Hematopoietic multipotent progenitor cell treated with erythropoietin and hydrocortisone succinate and interleukin-3 and kit ligand, for 17 days (in vitro differentiated cells): ENCODE measurements at regions not wholly inside any gene's neighbourhood (a gene's known extent, or its start where the extent isn't known, plus 50 kb on each side); places are given as distances from the start of the nearest gene placed in this dataset.

Source experiments
- DNase-seq: peaks from one replicate; pipeline ENCODE4 v3.0.0-alpha.2; 2015; ENCODE audit warnings: low spot score

- no peak for DNase-seq
Observed at GRCh38 chr19:29428071-29428470, 97.7 kb upstream of the VSTM2B start.

- DNase-seq, result no peak
Observed at GRCh38 chr19:29429021-29429420, 96.8 kb upstream of the VSTM2B start.

- DNase-seq, result no peak
Observed at GRCh38 chr19:29429581-29429980, 96.2 kb upstream of the VSTM2B start.

- DNase-seq, result no peak
Observed at GRCh38 chr19:29431332-29431731, 94.5 kb upstream of the VSTM2B start.

- no peak for DNase-seq
Observed at GRCh38 chr19:29432677-29433076, 93.1 kb upstream of the VSTM2B start.

GRCh38 chr19:29436591-29437103 is 89.1 kb upstream of the VSTM2B start:
- DNase-seq, result no peak

- no peak for DNase-seq
Observed at GRCh38 chr19:29439021-29439420, 86.8 kb upstream of the VSTM2B start.

GRCh38 chr19:29439688-29440550 is 85.9 kb upstream of the VSTM2B start:
- DNase-seq, result no peak

GRCh38 chr19:29442094-29442493 is 83.7 kb upstream of the VSTM2B start:
- DNase-seq, result no peak

GRCh38 chr19:29442910-29443309 is 82.9 kb upstream of the VSTM2B start:
- DNase-seq, result no peak

GRCh38 chr19:29445246-29445645 is 80.5 kb upstream of the VSTM2B start:
- DNase-seq, result no peak

- no peak for DNase-seq
Observed at GRCh38 chr19:29446361-29446760, 79.4 kb upstream of the VSTM2B start.

- DNase-seq, result no peak
Observed at GRCh38 chr19:29448046-29448445, 77.7 kb upstream of the VSTM2B start.

- no peak for DNase-seq
Observed at GRCh38 chr19:29449371-29449770, 76.4 kb upstream of the VSTM2B start.

- DNase-seq, result no peak
Observed at GRCh38 chr19:29450306-29450705, 75.5 kb upstream of the VSTM2B start.

- DNase-seq, result no peak
Observed at GRCh38 chr19:29450812-29451211, 75.0 kb upstream of the VSTM2B start.

- no peak for DNase-seq
Observed at GRCh38 chr19:29454109-29454508, 71.7 kb upstream of the VSTM2B start.

- DNase-seq, result no peak
Observed at GRCh38 chr19:29457413-29457812, 68.4 kb upstream of the VSTM2B start.

- no peak for DNase-seq
Observed at GRCh38 chr19:29467824-29468401, 57.9 kb upstream of the VSTM2B start.

- DNase-seq, result no peak
Observed at GRCh38 chr19:29475469-29475868, 50.3 kb upstream of the VSTM2B start.
